Neutrophil (primary cell): ENCODE measurements at regions not wholly inside any gene's neighbourhood (a gene's known extent, or its start where the extent isn't known, plus 50 kb on each side); places are given as distances from the start of the nearest gene placed in this dataset.
"Not testable (repeated sequence)": the region's sequence is repeated elsewhere in the genome, so short reads cannot be mapped to it uniquely, and the experiment has no call there.

Experiments used
- H3K27ac ChIP-seq: fragments of 200-600 bp; sonication (generic); 2 replicates; pipeline ENCODE4 v1.5.1; 2016; ENCODE audit warnings: mild to moderate bottlenecking, moderate library complexity
- H3K27me3 ChIP-seq: fragments of 200-600 bp; sonication (generic); 2 replicates; pipeline ENCODE4 v1.6.0; 2016; ENCODE audit warnings: mild to moderate bottlenecking
- H3K36me3 ChIP-seq: fragments of 200-600 bp; sonication (generic); 2 replicates; pipeline ENCODE4 v1.5.1; 2017
- H3K4me1 ChIP-seq, 2 experiments: fragments of 200-600 bp in 1 of 2; sonication (generic) in 1 of 2; 1 replicate in 1 of 2; 2 replicates in 1 of 2; pipeline versions ENCODE4 v1.5.1 to v1.6.1; 2013 to 2016; ENCODE audit warnings: low read depth in 1 of 2, low read length in 1 of 2, mild to moderate bottlenecking in 1 of 2, moderate library complexity in 1 of 2; ENCODE audit not compliant: control insufficient read depth in 1 of 2, insufficient read depth in 1 of 2
- H3K4me3 ChIP-seq, 2 experiments: fragments of 200-600 bp in 1 of 2; sonication (generic) in 1 of 2; 1 replicate in 1 of 2; 2 replicates in 1 of 2; pipeline ENCODE4 v1.5.1; 2013 to 2016; ENCODE audit warnings: low read depth in 1 of 2, low read length in 1 of 2, mild to moderate bottlenecking in 1 of 2, moderate library complexity in 1 of 2
- H3K9me3 ChIP-seq: fragments of 200-600 bp; sonication (generic); 2 replicates; pipeline ENCODE4 v1.5.1; 2016
- CTCF ChIP-seq: fragments of 200-600 bp; sonication (generic); IDR thresholded peaks from 2 replicates; pipeline ENCODE4 v1.5.1; 2016; ENCODE audit warnings: antibody characterized with exemption

GRCh38 chr10:6680735-6681134, 100.7 kb upstream of the PRKCQ start:
- H3K27ac ChIP-seq: no peak overlapping the region

DNA sequence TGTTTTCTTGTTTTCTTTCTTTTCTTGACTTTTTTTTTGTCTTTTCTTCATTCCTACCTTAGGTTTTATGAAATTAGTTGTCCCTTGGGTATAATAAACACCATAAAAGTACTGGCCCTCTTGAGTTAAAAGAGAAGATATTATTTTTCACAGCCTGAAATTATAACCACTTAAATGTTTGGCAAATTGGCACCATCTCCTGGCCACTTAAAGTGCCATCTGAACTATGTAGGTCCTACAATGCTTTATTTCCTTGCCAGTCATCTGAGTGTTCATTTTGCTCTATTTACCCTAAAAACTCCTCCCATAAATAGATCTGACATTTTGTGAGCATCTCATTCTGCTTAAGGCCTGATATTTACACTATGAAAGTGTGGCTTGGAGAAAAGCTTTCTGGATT, 98.9 kb upstream of the PRKCQ start:
- H3K27ac ChIP-seq: no peak overlapping the region
- H3K27me3 ChIP-seq: peaks cover 23% of the 10 kb centered on the region
- H3K9me3 ChIP-seq: no peaks in the 10 kb centered on the region
- no peak for TF ChIP-seq CTCF
- peaks cover 0 to 7% of the 10 kb centered on the region in 2 experiments for H3K4me1 ChIP-seq
- no peak overlapping the region for H3K4me3 ChIP-seq
- no peaks in the 10 kb centered on the region for H3K36me3 ChIP-seq

More at GRCh38 chr10:6680735-6681134, 100.7 kb upstream of the PRKCQ start:
- no peak for TF ChIP-seq CTCF
- Histone ChIP-seq H3K9me3 (no peaks in the 10 kb centered on the region), H3K27me3 (peaks cover 20% of the 10 kb centered on the region), H3K36me3 (no peaks in the 10 kb centered on the region), H3K4me3 (no peak overlapping the region), H3K4me1 (no peaks in the 10 kb centered on the region)

- Histone ChIP-seq H3K27ac (no peak overlapping the region), H3K4me3 (no peak overlapping the region), H3K27me3 (peaks cover 23% of the 10 kb centered on the region), H3K9me3 (no peaks in the 10 kb centered on the region), H3K36me3 (no peaks in the 10 kb centered on the region), H3K4me1 (peaks cover 0 to 7% of the 10 kb centered on the region in 2 experiments)
- TF ChIP-seq CTCF: peak; percentile 25
Observed at GRCh38 chr10:6678211-6678803, 98.2 kb upstream of the PRKCQ start.

DNA sequence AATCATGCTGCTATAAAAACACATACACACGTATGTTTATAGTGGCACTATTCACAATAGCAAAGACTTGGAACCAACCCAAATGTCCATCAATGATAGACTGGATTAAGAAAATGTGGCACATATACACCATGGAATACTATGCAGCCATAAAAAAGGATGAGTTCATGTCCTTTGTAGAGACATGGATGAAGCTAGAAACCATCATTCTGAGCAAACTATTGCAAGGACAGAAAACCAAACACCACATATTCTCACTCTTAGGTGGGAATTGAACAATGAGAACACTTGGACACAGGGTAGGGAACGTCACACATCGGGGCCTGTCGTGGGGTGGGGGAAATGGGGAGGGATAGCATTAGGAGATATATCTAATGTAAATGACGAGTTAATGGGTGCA, 97.1 kb upstream of the PRKCQ start:
- H3K4me1 ChIP-seq, H3K9me3 ChIP-seq, H3K27ac ChIP-seq, H3K4me3 ChIP-seq, H3K36me3 ChIP-seq: not testable (repeated sequence)
- peaks cover 23% of the 10 kb centered on the region for H3K27me3 ChIP-seq

- no peaks in the 10 kb centered on the region for H3K36me3 ChIP-seq
- peaks cover 0 to 7% of the 10 kb centered on the region in 2 experiments for H3K4me1 ChIP-seq
- H3K9me3 ChIP-seq: no peaks in the 10 kb centered on the region
- TF ChIP-seq CTCF: no peak
- H3K27me3 ChIP-seq: peaks cover 8% of the 10 kb centered on the region
- no peak overlapping the region for H3K27ac ChIP-seq
- no peak overlapping the region for H3K4me3 ChIP-seq
Observed at GRCh38 chr10:6674291-6674690, 94.2 kb upstream of the PRKCQ start.

DNA sequence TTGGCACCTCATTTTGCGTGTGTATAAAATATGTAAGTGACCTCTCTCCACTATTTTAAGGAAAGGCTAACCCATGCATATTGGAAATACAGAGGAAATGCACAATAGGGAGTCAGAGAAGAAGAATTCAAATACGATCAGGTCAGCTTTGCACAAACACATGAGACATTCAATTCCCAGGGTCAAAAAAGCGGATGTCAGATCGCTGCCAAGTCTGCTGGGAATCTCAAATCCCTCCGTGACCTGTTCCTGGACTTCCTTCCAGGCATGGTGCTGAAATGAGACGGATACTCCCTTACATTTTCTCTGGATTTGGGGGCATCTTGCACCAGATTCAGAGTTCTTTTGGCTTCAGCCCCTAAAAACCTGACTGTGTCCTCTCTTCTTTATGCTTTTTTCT, 91.9 kb upstream of the PRKCQ start:
- Histone ChIP-seq H3K4me1 (peaks cover 0 to 7% of the 10 kb centered on the region in 2 experiments), H3K27ac (no peak overlapping the region), H3K9me3 (no peaks in the 10 kb centered on the region), H3K4me3 (no peak overlapping the region), H3K27me3 (peaks cover 20% of the 10 kb centered on the region), H3K36me3 (no peaks in the 10 kb centered on the region)
- no peak for TF ChIP-seq CTCF
